ENCODE measurements at regions not wholly inside any gene's neighbourhood (a gene's known extent, or its start where the extent isn't known, plus 50 kb on each side); places are given as distances from the start of the nearest gene placed in this dataset.
A peak's percentile ranks its signal among the peaks of the same experiment; 100 is the strongest.

DNA sequence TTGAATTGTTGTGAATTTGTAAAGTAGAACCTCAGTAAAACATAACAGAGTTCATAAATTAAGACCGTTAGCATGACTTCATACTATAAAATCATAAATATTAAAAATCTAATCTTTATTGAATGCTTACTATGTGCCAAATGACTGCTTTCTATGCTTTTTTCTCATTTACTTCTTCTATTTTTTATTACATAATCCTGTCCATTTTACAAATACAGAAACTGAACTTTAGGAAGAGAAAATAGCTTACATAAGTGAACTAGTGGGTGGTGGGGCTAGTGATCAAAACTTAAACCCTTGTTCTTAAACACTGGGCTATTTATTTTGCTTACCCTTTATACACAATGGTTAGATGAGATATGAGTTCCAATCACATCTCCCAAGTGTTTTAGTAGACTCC, 122.3 kb downstream of the ZC3H11B start:
- Histone ChIP-seq H3K4me3 (no peak overlapping the region), H3K4me2 (no peak overlapping the region), H3K27me3 (ENCODE audit: insufficient read depth, low read depth) (no peaks in the 10 kb centered on the region), H3K36me3 (ENCODE audit: low read depth) (no peaks in the 10 kb centered on the region), H2AFZ (no peak overlapping the region), H3K9me3 (ENCODE audit: insufficient read depth, low read depth) (no peaks in the 10 kb centered on the region), H3K27ac (no peak overlapping the region), H4K20me1 (ENCODE audit: insufficient read depth) (no peaks in the 10 kb centered on the region), H3K79me2 (ENCODE audit: low read depth) (no peaks in the 10 kb centered on the region), H3F3A (ENCODE audit: insufficient read depth, low read depth) (no peaks in the 10 kb centered on the region), H3K4me1 (replicated peaks; ENCODE audit: insufficient read depth) (no peaks in the 10 kb centered on the region), H3K9me2 (ENCODE audit: insufficient read depth) (no peaks in the 10 kb centered on the region; the same call in 1 of the 2 replicates)
- DNase-seq, result no peak
- TF ChIP-seq CTCF (conservative IDR thresholded peaks at IDR 0.05) (no peak), EZH2 (IDR thresholded peaks at IDR 0.05; ENCODE audit: low read depth) (no peak)
- BruUV-seq (replicated peaks), result no TSS peak
- intact Hi-C loops (cut with micrococcal nuclease; ENCODE audit: unreplicated experiment), result no loop called here
- ChIA-PET POLR2A (ENCODE audit: unreplicated experiment) (no interaction called here), CTCF (no interaction called here)

- H3K27me3 ChIP-seq (ENCODE audit: insufficient read depth, low read depth), result no peaks in the 10 kb centered on the region
- H2AFZ ChIP-seq, result 0 out of 2 replicates have a peak overlapping the region, but pooled peaks have one; percentile 52
- no peaks in the 10 kb centered on the region for H3K4me1 ChIP-seq (replicated peaks; ENCODE audit: insufficient read depth)
- H3K9me2 ChIP-seq (ENCODE audit: insufficient read depth), result no peaks in the 10 kb centered on the region; the same call in 1 of the 2 replicates
- H3K27ac ChIP-seq, result no peak overlapping the region
- POLR2A ChIA-PET (ENCODE audit: unreplicated experiment), result no interaction called here
- no peaks in the 10 kb centered on the region for H3F3A ChIP-seq (ENCODE audit: insufficient read depth, low read depth)
- DNase-seq, result no peak
- no peak overlapping the region for H3K4me2 ChIP-seq
- no peaks in the 10 kb centered on the region for H3K9me3 ChIP-seq (ENCODE audit: insufficient read depth, low read depth)
- CTCF ChIA-PET, result no interaction called here
- BruUV-seq (replicated peaks), result no TSS peak
- no peaks in the 10 kb centered on the region for H3K36me3 ChIP-seq (ENCODE audit: low read depth)
- intact Hi-C loops (cut with micrococcal nuclease; ENCODE audit: unreplicated experiment), result no loop called here
- H4K20me1 ChIP-seq (ENCODE audit: insufficient read depth), result no peaks in the 10 kb centered on the region
- no peak overlapping the region for H3K4me3 ChIP-seq
- TF ChIP-seq CTCF (conservative IDR thresholded peaks at IDR 0.05), result no peak
- no peaks in the 10 kb centered on the region for H3K79me2 ChIP-seq (ENCODE audit: low read depth)
These were observed 123.3 kb downstream of the ZC3H11B start for GRCh38 chr1:219489636-219490035.

- ChIA-PET CTCF (no interaction called here), POLR2A (ENCODE audit: unreplicated experiment) (no interaction called here)
- Histone ChIP-seq H3K27ac (no peak overlapping the region), H3K27me3 (ENCODE audit: insufficient read depth, low read depth) (no peaks in the 10 kb centered on the region), H2AFZ (no peak overlapping the region), H3K9me3 (ENCODE audit: insufficient read depth, low read depth) (no peaks in the 10 kb centered on the region), H4K20me1 (ENCODE audit: insufficient read depth) (no peaks in the 10 kb centered on the region), H3K79me2 (ENCODE audit: low read depth) (no peaks in the 10 kb centered on the region), H3K4me3 (no peak overlapping the region), H3K9me2 (ENCODE audit: insufficient read depth) (no peaks in the 10 kb centered on the region), H3F3A (ENCODE audit: insufficient read depth, low read depth) (no peaks in the 10 kb centered on the region), H3K4me2 (no peak overlapping the region), H3K36me3 (ENCODE audit: low read depth) (no peaks in the 10 kb centered on the region), H3K4me1 (replicated peaks; ENCODE audit: insufficient read depth) (no peaks in the 10 kb centered on the region)
- intact Hi-C loops (cut with micrococcal nuclease; ENCODE audit: unreplicated experiment), result no loop called here
- no peak for TF ChIP-seq EZH2 (IDR thresholded peaks at IDR 0.05; ENCODE audit: low read depth)
- no peak for TF ChIP-seq CTCF (conservative IDR thresholded peaks at IDR 0.05)
- BruUV-seq (replicated peaks), result no TSS peak
- no peak for DNase-seq
These were observed 124.6 kb downstream of the ZC3H11B start for GRCh38 chr1:219488275-219488674.
